Tibial nerve (tissue), 4 donors: ENCODE measurements at regions not wholly inside any gene's neighbourhood (a gene's known extent, or its start where the extent isn't known, plus 50 kb on each side); places are given as distances from the start of the nearest gene placed in this dataset.

Source experiments
- DNase-seq, 2 donors: peaks; one replicate each; pipeline ENCODE4 v3.0.0-alpha.2; 2019; ENCODE audit warnings: low spot score in 2 of 2
- H3K27ac ChIP-seq, 4 donors: fragments of 200-600 bp; sonication (generic) in 3 of 4; one replicate each; pipeline ENCODE4 v1.5.1; 2017 to 2019; ENCODE audit warnings: mild to moderate bottlenecking in 1 of 4
- H3K27me3 ChIP-seq, 2 donors: fragments of 200-600 bp; sonication (generic) in 1 of 2; one replicate each; pipeline versions ENCODE4 v1.5.1 to v1.6.0; 2017 to 2019
- H3K36me3 ChIP-seq, 3 donors: fragments of 200-600 bp; sonication (generic); one replicate each; pipeline ENCODE4 v1.5.1; 2018 to 2019
- H3K4me1 ChIP-seq, 4 donors: fragments of 200-600 bp; sonication (generic) in 3 of 4; one replicate each; pipeline ENCODE4 v1.5.1; 2017 to 2019
- H3K4me3 ChIP-seq, 4 donors: fragments of 200-600 bp; sonication (generic) in 3 of 4; one replicate each; pipeline ENCODE4 v1.5.1; 2017 to 2019; ENCODE audit warnings: mild to moderate bottlenecking in 1 of 4, moderate library complexity in 1 of 4
- H3K9me3 ChIP-seq, 4 donors: fragments of 200-600 bp; sonication (generic) in 3 of 4; one replicate each; pipeline ENCODE4 v1.5.1; 2017 to 2019
- EP300 ChIP-seq, 2 donors: sonication (generic); formaldehyde crosslinking; IDR thresholded peaks; one replicate each; pipeline ENCODE4 v1.6.1; 2017; ENCODE audit warnings: antibody characterized with exemption in 2 of 2, mild to moderate bottlenecking in 1 of 2
- POLR2A ChIP-seq, 2 donors: fragments of 450-650 bp; IDR thresholded peaks; one replicate each; pipeline ENCODE4 v1.6.1; 2017; ENCODE audit warnings: antibody characterized with exemption in 2 of 2, mild to moderate bottlenecking in 2 of 2, moderate library complexity in 2 of 2
- whole genome bisulfite sequencing, 2 donors: methylation state at CpG; one replicate each; pipeline ENCODE4 v1.1.5; 2018; 5-methylcytosine and 5-hydroxymethylcytosine counted together
- TF ChIP-seq, protein P1 (sequence below), 5 experiments: fragments of 200-600 bp in 3 of 5; fragments of 450-650 bp in 2 of 5; sonication (generic) in 3 of 5; IDR thresholded peaks; one replicate each; pipeline ENCODE4 v1.5.1; 2016 to 2019; ENCODE audit warnings: antibody characterized with exemption in 5 of 5, mild to moderate bottlenecking in 3 of 5, moderate library complexity in 2 of 5

GRCh38 chr2:121947674-121948073 lies 192.2 kb downstream of the TSN start:
- TF ChIP-seq EP300 (IDR thresholded peaks at IDR 0.05) (no peak), POLR2A (IDR thresholded peaks at IDR 0.05) (no peak)
- TF ChIP-seq, protein P1, sequence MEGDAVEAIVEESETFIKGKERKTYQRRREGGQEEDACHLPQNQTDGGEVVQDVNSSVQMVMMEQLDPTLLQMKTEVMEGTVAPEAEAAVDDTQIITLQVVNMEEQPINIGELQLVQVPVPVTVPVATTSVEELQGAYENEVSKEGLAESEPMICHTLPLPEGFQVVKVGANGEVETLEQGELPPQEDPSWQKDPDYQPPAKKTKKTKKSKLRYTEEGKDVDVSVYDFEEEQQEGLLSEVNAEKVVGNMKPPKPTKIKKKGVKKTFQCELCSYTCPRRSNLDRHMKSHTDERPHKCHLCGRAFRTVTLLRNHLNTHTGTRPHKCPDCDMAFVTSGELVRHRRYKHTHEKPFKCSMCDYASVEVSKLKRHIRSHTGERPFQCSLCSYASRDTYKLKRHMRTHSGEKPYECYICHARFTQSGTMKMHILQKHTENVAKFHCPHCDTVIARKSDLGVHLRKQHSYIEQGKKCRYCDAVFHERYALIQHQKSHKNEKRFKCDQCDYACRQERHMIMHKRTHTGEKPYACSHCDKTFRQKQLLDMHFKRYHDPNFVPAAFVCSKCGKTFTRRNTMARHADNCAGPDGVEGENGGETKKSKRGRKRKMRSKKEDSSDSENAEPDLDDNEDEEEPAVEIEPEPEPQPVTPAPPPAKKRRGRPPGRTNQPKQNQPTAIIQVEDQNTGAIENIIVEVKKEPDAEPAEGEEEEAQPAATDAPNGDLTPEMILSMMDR (IDR thresholded peaks at IDR 0.05) = no peak
- H3K36me3 ChIP-seq = no peaks in the 10 kb centered on the region
- 75 to 76% methylated on average over 7 of the region's 7 CpGs for WGBS, 2 donors

DNA sequence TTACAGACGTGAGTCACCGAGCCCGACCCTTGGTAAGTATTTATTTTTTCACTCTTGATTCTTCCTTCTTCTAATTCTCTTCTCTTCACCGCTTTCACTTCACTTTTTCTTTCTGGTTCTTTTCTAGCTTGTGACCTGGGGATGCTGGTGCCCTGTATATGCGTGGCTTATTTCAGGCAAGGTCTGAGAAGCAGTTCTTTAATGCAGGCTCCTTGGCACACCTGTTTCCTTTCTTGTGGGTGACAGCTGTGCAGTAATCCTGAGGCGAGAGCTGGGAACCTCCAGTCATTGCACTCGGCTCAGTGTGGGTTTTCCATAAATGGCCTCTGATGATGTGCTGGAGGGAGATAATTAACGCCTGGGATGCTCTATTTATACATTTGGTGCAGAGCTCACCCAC lies 193.8 kb downstream of the TSN start:
- TF ChIP-seq EP300 (IDR thresholded peaks at IDR 0.05) (no peak), POLR2A (IDR thresholded peaks at IDR 0.05) (no peak)
- TF ChIP-seq, protein P1 (IDR thresholded peaks at IDR 0.05) = no peak
- Histone ChIP-seq H3K27ac (no peak overlapping the region), H3K36me3 (no peaks in the 10 kb centered on the region), H3K27me3 (no peaks in the 10 kb centered on the region), H3K4me3 (no peak overlapping the region), H3K9me3 (peaks cover 0 to 8% (median 0%) of the 10 kb centered on the region in 4 donors), H3K4me1 (no peaks in the 10 kb centered on the region)
- DNase-seq = no peak
- 86 to 88% methylated on average over 7 to 8 of the region's 8 CpGs for WGBS, 2 donors

More at GRCh38 chr2:121947674-121948073, 192.2 kb downstream of the TSN start:
- DNase-seq = no peak
- Histone ChIP-seq H3K4me1 (no peaks in the 10 kb centered on the region), H3K27ac (no peak overlapping the region), H3K4me3 (no peak overlapping the region), H3K9me3 (no peaks in the 10 kb centered on the region), H3K27me3 (no peaks in the 10 kb centered on the region)

- Histone ChIP-seq H3K36me3 (no peaks in the 10 kb centered on the region), H3K27me3 (no peaks in the 10 kb centered on the region), H3K4me3 (no peak overlapping the region), H3K4me1 (no peaks in the 10 kb centered on the region), H3K27ac (no peak overlapping the region), H3K9me3 (peaks cover 0 to 9% (median 0%) of the 10 kb centered on the region in 4 donors)
- WGBS, 2 donors = 77 to 78% methylated on average over 6 of the region's 6 CpGs
- TF ChIP-seq POLR2A (IDR thresholded peaks at IDR 0.05) (no peak), EP300 (IDR thresholded peaks at IDR 0.05) (no peak)
- TF ChIP-seq, protein P1 (IDR thresholded peaks at IDR 0.05) = no peak
- DNase-seq = no peak
Observed at GRCh38 chr2:121955426-121955825, 200.0 kb downstream of the TSN start.

GRCh38 chr2:121955872-121956271 lies 200.4 kb downstream of the TSN start:
- no peaks in the 10 kb centered on the region for H3K27me3 ChIP-seq
- no peak overlapping the region for H3K4me3 ChIP-seq
- 68 to 70% methylated on average over 7 to 9 of the region's 9 CpGs for WGBS, 2 donors
- H3K27ac ChIP-seq = no peak overlapping the region
- H3K36me3 ChIP-seq = no peaks in the 10 kb centered on the region
- H3K9me3 ChIP-seq = peaks cover 0 to 9% (median 0%) of the 10 kb centered on the region in 4 donors
- H3K4me1 ChIP-seq = no peaks in the 10 kb centered on the region
- no peak for DNase-seq
- TF ChIP-seq, protein P1 (IDR thresholded peaks at IDR 0.05) = no peak
- TF ChIP-seq POLR2A (IDR thresholded peaks at IDR 0.05) = no peak

- TF ChIP-seq POLR2A (IDR thresholded peaks at IDR 0.05) (no peak), EP300 (IDR thresholded peaks at IDR 0.05) (no peak)
- TF ChIP-seq, protein P1 (IDR thresholded peaks at IDR 0.05) = no peak
- H3K9me3 ChIP-seq = no peaks in the 10 kb centered on the region
- H3K27ac ChIP-seq = no peak overlapping the region
- 78 to 85% methylated on average over 7 of the region's 7 CpGs for WGBS, 2 donors
- no peaks in the 10 kb centered on the region for H3K36me3 ChIP-seq
- H3K27me3 ChIP-seq = no peaks in the 10 kb centered on the region
- H3K4me3 ChIP-seq = no peak overlapping the region
- no peaks in the 10 kb centered on the region for H3K4me1 ChIP-seq
- no peak for DNase-seq
Observed at GRCh38 chr2:121960251-121960650, 204.8 kb downstream of the TSN start.
